Skeletal muscle tissue (tissue), 3 donors: ENCODE measurements at regions not wholly inside any gene's neighbourhood (a gene's known extent, or its start where the extent isn't known, plus 50 kb on each side); places are given as distances from the start of the nearest gene placed in this dataset.
"Not testable (repeated sequence)": the region's sequence is repeated elsewhere in the genome, so short reads cannot be mapped to it uniquely, and the experiment has no call there.

ENCODE experiments used
- H3K27ac ChIP-seq: one replicate; pipeline ENCODE4 v1.7.0; 2013; ENCODE audit warnings: mild to moderate bottlenecking, low read depth, low read length, inconsistent platforms
- H3K27me3 ChIP-seq, 3 donors: one replicate each; pipeline ENCODE4 v1.7.0; 2013; ENCODE audit warnings: low read length in 3 of 3; ENCODE audit not compliant: control insufficient read depth in 3 of 3, insufficient read depth in 3 of 3
- H3K36me3 ChIP-seq, 3 donors: one replicate each; pipeline ENCODE4 v1.7.0; 2013; ENCODE audit warnings: low read length in 3 of 3; ENCODE audit not compliant: control insufficient read depth in 3 of 3, insufficient read depth in 3 of 3
- H3K4me1 ChIP-seq, 3 donors: one replicate each; pipeline ENCODE4 v1.7.0; 2013; ENCODE audit warnings: low read length in 3 of 3, mild to moderate bottlenecking in 3 of 3; ENCODE audit not compliant: control insufficient read depth in 3 of 3, insufficient read depth in 3 of 3
- H3K4me3 ChIP-seq, 3 donors: one replicate each; pipeline ENCODE4 v1.7.0; 2013; ENCODE audit warnings: low read length in 3 of 3
- H3K9ac ChIP-seq, 3 donors: one replicate each; pipeline ENCODE4 v1.7.0; 2013; ENCODE audit warnings: low read length in 3 of 3, mild to moderate bottlenecking in 3 of 3, moderate library complexity in 2 of 3, low read depth in 1 of 3
- H3K9me3 ChIP-seq, 3 donors: one replicate each; pipeline ENCODE4 v1.7.0; 2013; ENCODE audit warnings: low read length in 3 of 3; ENCODE audit not compliant: control insufficient read depth in 3 of 3
- donor health status: Osteomylitis.

DNA sequence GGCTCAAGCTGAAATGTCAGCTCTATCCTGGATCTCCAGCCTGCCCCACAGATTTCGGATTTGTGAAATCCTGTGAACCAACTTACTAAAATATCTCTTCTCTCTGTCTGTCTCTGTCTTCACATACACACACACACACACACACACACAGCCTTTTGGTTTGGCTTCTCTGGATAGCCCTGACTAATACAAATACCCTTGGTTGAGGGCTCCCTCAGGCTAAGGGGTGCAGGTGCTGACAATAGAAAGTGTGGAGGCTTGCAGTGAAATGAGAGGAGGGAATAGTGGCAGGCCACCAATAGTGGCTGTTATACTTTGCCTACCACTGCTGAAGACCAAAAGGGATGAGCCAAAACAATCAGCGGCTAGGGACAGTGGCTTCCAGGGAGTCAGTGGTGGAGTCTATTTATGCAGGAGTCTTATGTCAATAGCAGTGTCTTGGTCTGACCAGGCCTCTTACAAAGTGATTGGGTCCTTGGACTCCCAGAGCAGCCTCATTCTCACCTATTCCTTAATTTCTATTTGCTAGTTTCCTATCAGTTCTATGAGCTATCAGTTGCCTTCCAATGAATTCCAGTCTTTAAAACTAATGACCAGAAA, 93.2 kb upstream of the GAS1 start:
- Histone ChIP-seq H3K9ac (no peak overlapping the region), H3K4me3 (no peak overlapping the region), H3K27me3 (no peaks in the 10 kb centered on the region), H3K36me3 (no peaks in the 10 kb centered on the region), H3K4me1 (no peaks in the 10 kb centered on the region), H3K27ac (no peak overlapping the region), H3K9me3 (no peaks in the 10 kb centered on the region)

- H3K36me3 ChIP-seq, H3K27me3 ChIP-seq, H3K27ac ChIP-seq, H3K9ac ChIP-seq, H3K4me3 ChIP-seq, H3K9me3 ChIP-seq, H3K4me1 ChIP-seq: not testable (repeated sequence)
These were observed 94.4 kb upstream of the GAS1 start for GRCh38 chr9:87041553-87042235.

DNA sequence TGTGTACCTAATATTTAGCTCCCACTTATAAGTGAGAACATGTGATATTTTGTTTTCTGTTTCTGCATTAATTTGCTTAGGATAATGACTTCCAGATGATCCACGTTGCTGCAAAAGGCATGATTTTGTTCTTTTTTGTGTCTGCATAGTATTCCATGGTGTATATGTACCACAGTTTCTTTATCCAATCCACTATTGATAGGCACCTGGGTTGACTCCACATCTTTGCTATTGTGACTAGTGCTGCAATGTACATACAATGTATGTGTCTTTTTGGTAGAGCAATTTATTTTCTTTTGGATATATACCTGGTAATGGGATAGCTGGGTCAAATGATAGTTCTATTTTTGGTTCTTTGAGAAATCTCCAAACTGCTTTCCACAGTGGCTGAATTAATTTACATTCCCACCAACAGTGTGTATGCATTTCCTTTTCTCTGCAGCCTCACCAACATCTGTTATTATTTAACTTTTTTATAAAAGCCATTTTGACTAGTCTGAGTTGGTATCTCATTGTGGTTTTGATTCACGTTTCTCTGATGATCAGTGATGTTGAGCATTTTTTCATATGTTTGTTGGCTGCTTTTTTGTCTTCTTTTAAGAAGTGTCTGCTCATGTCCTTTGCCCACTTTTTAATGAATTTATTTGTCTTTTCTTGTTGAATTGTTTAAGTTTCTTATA, 102.8 kb upstream of the GAS1 start:
- H3K9ac ChIP-seq, H3K36me3 ChIP-seq, H3K27me3 ChIP-seq: not testable (repeated sequence)

GRCh38 chr9:87054999-87055686, 107.8 kb upstream of the GAS1 start:
- Histone ChIP-seq H3K9me3 (no peaks in the 10 kb centered on the region), H3K36me3 (no peaks in the 10 kb centered on the region), H3K9ac (no peak overlapping the region), H3K4me1 (no peaks in the 10 kb centered on the region), H3K27ac (no peak overlapping the region), H3K27me3 (no peaks in the 10 kb centered on the region), H3K4me3 (no peak overlapping the region)

More for the DNA sequence above, 102.8 kb upstream of the GAS1 start:
- H3K27ac ChIP-seq, H3K4me1 ChIP-seq, H3K4me3 ChIP-seq, H3K9me3 ChIP-seq: not testable (repeated sequence)

DNA sequence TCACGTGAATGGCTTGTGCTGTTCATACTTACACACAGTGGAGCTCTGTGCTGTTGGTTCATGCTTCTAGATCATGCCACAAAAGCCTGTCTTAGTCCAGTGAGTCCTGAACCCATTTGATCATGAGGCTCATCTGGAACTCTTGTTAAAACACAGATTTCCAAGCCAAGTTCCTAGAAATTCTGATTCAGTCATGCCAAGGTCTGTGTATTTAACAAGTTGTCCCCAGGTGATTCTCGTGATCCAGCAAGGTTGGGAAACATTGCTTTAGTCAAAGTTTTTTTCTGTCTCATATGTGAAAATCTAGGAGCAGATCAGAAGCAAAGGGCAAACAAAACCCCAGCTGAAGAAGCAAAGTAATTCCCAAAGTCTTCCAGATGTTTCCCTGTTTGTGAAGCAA, 112.5 kb upstream of the GAS1 start:
- Histone ChIP-seq H3K27me3 (no peaks in the 10 kb centered on the region), H3K9ac (no peak overlapping the region), H3K4me3 (no peak overlapping the region), H3K36me3 (no peaks in the 10 kb centered on the region), H3K27ac (no peak overlapping the region), H3K9me3 (no peaks in the 10 kb centered on the region), H3K4me1 (peaks cover 2 to 10% (median 7%) of the 10 kb centered on the region in 3 donors)

GRCh38 chr9:87062746-87063145, 115.4 kb upstream of the GAS1 start:
- peak overlapping the region; percentile 9 for H3K27ac ChIP-seq

DNA sequence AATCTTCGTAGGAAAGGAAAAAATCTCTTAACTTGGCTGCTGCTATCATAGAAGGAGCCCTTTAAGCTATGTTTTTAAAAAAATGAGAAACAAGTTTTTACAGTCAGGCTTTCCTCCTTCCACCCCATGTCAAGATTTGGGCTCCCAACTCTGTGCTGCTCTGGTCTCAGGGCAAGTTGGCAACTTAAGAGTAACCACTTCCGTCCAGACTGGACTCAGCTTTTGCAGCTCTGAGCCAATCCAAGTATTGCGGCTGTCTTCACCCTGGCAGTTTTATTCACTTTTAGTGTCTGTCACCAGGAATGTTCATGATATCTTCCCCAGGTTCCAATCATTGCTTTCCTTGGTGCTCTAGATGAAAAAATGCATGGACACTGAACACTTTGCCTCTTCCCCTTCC, 115.9 kb upstream of the GAS1 start:
- Histone ChIP-seq H3K36me3 (no peaks in the 10 kb centered on the region), H3K9me3 (no peaks in the 10 kb centered on the region), H3K4me1 (peaks cover 2 to 10% (median 7%) of the 10 kb centered on the region in 3 donors), H3K9ac (no peak overlapping the region), H3K4me3 (peak overlapping the region in 1 of 3 donors; percentile 17), H3K27ac (peak overlapping the region; percentile 9), H3K27me3 (no peaks in the 10 kb centered on the region)

More at GRCh38 chr9:87062746-87063145, 115.4 kb upstream of the GAS1 start:
- Histone ChIP-seq H3K4me1 (peaks cover 2 to 10% (median 7%) of the 10 kb centered on the region in 3 donors), H3K9me3 (no peaks in the 10 kb centered on the region), H3K36me3 (no peaks in the 10 kb centered on the region), H3K4me3 (no peak overlapping the region), H3K9ac (no peak overlapping the region), H3K27me3 (no peaks in the 10 kb centered on the region)

GRCh38 chr9:87063871-87064270, 116.6 kb upstream of the GAS1 start:
- Histone ChIP-seq H3K27ac (no peak overlapping the region), H3K4me1 (peaks cover 2 to 10% (median 7%) of the 10 kb centered on the region in 3 donors), H3K9ac (peak overlapping the region in 1 of 3 donors; percentile 52)

DNA sequence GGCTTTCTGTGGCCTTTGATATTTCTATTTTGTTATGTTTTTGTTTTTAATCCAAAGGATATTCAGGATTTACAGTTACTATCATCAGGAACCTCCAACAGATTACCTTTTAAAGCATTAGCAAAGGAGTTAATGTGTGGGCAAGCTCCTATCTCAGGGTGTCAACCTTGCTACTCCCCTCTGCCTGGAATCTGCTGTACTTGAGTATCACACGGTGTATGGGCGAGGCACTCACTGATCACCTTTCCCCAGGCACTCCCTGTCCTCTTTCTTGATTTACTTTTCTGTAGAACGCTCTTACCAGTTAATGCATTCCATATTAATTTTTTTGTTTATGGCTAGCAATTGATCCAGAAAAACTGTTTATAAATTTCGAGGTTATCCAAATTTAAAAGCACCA, 117.0 kb upstream of the GAS1 start:
- peaks cover 2 to 10% (median 7%) of the 10 kb centered on the region in 3 donors for H3K4me1 ChIP-seq
- H3K9me3 ChIP-seq = no peaks in the 10 kb centered on the region
- no peak overlapping the region for H3K27ac ChIP-seq
- H3K36me3 ChIP-seq = no peaks in the 10 kb centered on the region
- no peaks in the 10 kb centered on the region for H3K27me3 ChIP-seq
- H3K9ac ChIP-seq = peak overlapping the region in 1 of 3 donors; percentile 52
- no peak overlapping the region for H3K4me3 ChIP-seq

More at GRCh38 chr9:87063871-87064270, 116.6 kb upstream of the GAS1 start:
- no peaks in the 10 kb centered on the region for H3K36me3 ChIP-seq
- H3K4me3 ChIP-seq = no peak overlapping the region
- H3K9me3 ChIP-seq = no peaks in the 10 kb centered on the region
- H3K27me3 ChIP-seq = no peaks in the 10 kb centered on the region

DNA sequence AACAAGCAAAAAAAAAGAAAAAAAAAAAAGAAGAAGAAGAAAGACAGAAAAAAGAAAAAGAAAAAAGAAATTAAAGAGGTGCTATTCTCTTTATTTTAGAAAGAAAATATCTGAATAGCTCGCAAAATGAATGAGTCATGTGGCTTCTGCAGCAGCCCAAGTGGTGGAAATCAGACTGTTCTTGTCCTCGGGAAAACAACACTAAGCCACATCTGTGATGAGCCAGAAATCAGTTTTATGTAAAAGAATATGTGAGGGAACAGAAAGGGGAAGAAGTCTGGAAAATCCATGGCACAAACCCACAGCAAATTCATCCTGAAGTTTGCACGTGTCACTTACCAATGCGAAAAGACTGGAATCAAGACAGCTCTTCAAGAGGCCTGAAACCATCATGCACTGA, 118.7 kb upstream of the GAS1 start:
- no peak overlapping the region for H3K9ac ChIP-seq
- peaks cover 9 to 23% (median 20%) of the 10 kb centered on the region in 3 donors for H3K4me1 ChIP-seq
- no peaks in the 10 kb centered on the region for H3K36me3 ChIP-seq
- H3K27ac ChIP-seq = no peak overlapping the region
- no peak overlapping the region for H3K4me3 ChIP-seq
- H3K9me3 ChIP-seq = no peaks in the 10 kb centered on the region
- no peaks in the 10 kb centered on the region for H3K27me3 ChIP-seq
